SK-N-SH treated with all-trans-retinoic acid at 6 μM for 48 hours (cell line): ENCODE measurements at regions not wholly inside any gene's neighbourhood (a gene's known extent, or its start where the extent isn't known, plus 50 kb on each side); places are given as distances from the start of the nearest gene placed in this dataset.

Experiments used
- ATAC-seq: fragments of 200-7000 bp; cut with Tn5 transposase; 3 replicates; pipeline ENCODE4 v1.9.1; 2020; ENCODE audit warnings: mild to moderate bottlenecking, moderate library complexity
- ARNTL ChIP-seq: fragments of 450-650 bp; formaldehyde crosslinking; IDR thresholded peaks from 2 replicates; pipeline ENCODE4 v1.5.0; 2020; ENCODE audit warnings: low read depth, mild to moderate bottlenecking, moderate library complexity, borderline replicate concordance
- BACH2 ChIP-seq: fragments of 250-450 bp; sonication (Bioruptor Pico); IDR thresholded peaks from 2 replicates; pipeline ENCODE4 v1.9.0; 2021; ENCODE audit warnings: mild to moderate bottlenecking, borderline replicate concordance
- CSDC2 ChIP-seq: fragments of 250-450 bp; sonication (Bioruptor Pico); IDR thresholded peaks from 2 replicates; pipeline ENCODE4 v1.5.0; 2020; ENCODE audit warnings: mild to moderate bottlenecking, moderate library complexity
- CSRNP3 ChIP-seq: fragments of 250-450 bp; sonication (Bioruptor Pico); IDR thresholded peaks from 2 replicates; pipeline ENCODE4 v1.5.1; 2021; ENCODE audit warnings: mild to moderate bottlenecking, moderate library complexity
- ESRRG ChIP-seq: fragments of 250-450 bp; sonication (Bioruptor Pico); IDR thresholded peaks from 2 replicates; pipeline ENCODE4 v1.6.1; 2021; ENCODE audit warnings: mild to moderate bottlenecking
- GLIS3 ChIP-seq: fragments of 250-450 bp; sonication (Bioruptor Pico); IDR thresholded peaks from 2 replicates; pipeline ENCODE4 v1.5.0; 2020; ENCODE audit warnings: mild to moderate bottlenecking, moderate library complexity
- ISL1 ChIP-seq: fragments of 250-450 bp; sonication (Bioruptor Pico); IDR thresholded peaks from 2 replicates; pipeline ENCODE4 v2.1.2; 2022; ENCODE audit warnings: mild to moderate bottlenecking, moderate library complexity
- OSR1 ChIP-seq: fragments of 250-450 bp; sonication (Bioruptor Pico); IDR thresholded peaks from 2 replicates; pipeline ENCODE4 v1.8.0; 2022; ENCODE audit warnings: moderate library complexity, mild to moderate bottlenecking, inconsistent platforms
- PPARA ChIP-seq: fragments of 250-450 bp; sonication (Bioruptor Pico); IDR thresholded peaks from 2 replicates; pipeline ENCODE4 v1.5.0; 2020; ENCODE audit warnings: mild to moderate bottlenecking, borderline replicate concordance
- RARB ChIP-seq: fragments of 250-450 bp; sonication (Bioruptor Pico); IDR thresholded peaks from 2 replicates; pipeline ENCODE4 v1.8.0; 2021; ENCODE audit warnings: mild to moderate bottlenecking, moderate library complexity
- SNAI2 ChIP-seq: fragments of 250-450 bp; sonication (Bioruptor Pico); IDR thresholded peaks from 2 replicates; pipeline ENCODE4 v1.5.0; 2020; ENCODE audit warnings: mild to moderate bottlenecking, moderate library complexity
- TCF4 ChIP-seq: fragments of 250-450 bp; sonication (Bioruptor Pico); IDR thresholded peaks from 2 replicates; pipeline ENCODE4 v1.8.0; 2021; ENCODE audit warnings: mild to moderate bottlenecking, moderate library complexity, borderline replicate concordance
- TOX ChIP-seq: fragments of 250-450 bp; sonication (Bioruptor Pico); IDR thresholded peaks from 2 replicates; pipeline ENCODE4 v1.8.0; 2021; ENCODE audit warnings: mild to moderate bottlenecking, moderate library complexity, borderline replicate concordance
- ZC3H10 ChIP-seq: fragments of 250-450 bp; sonication (Bioruptor Pico); IDR thresholded peaks from 2 replicates; pipeline ENCODE4 v1.5.1; 2021; ENCODE audit warnings: mild to moderate bottlenecking, moderate library complexity
- ZNF565 ChIP-seq: fragments of 450-650 bp; formaldehyde crosslinking; conservative IDR thresholded peaks from 2 replicates; pipeline ENCODE4 v1.5.0; 2020; ENCODE audit warnings: low read depth, mild to moderate bottlenecking, moderate library complexity
- ZNF70 ChIP-seq: fragments of 450-650 bp; formaldehyde crosslinking; IDR thresholded peaks from 2 replicates; pipeline ENCODE4 v1.5.0; 2020; ENCODE audit warnings: mild to moderate bottlenecking, moderate library complexity
- ZNF8 ChIP-seq: fragments of 450-650 bp; formaldehyde crosslinking; IDR thresholded peaks from 2 replicates; pipeline ENCODE4 v1.5.0; 2020; ENCODE audit warnings: mild to moderate bottlenecking, moderate library complexity
- TF ChIP-seq, protein P1 (sequence below): fragments of 250-450 bp; sonication (Bioruptor Pico); IDR thresholded peaks from 2 replicates; pipeline ENCODE4 v1.5.0; 2020; ENCODE audit warnings: mild to moderate bottlenecking, moderate library complexity
- TF ChIP-seq, protein P2 (sequence below): fragments of 250-450 bp; sonication (Bioruptor Pico); IDR thresholded peaks from 2 replicates; pipeline ENCODE4 v1.8.0; 2020; ENCODE audit warnings: mild to moderate bottlenecking, moderate library complexity, borderline replicate concordance
- TF ChIP-seq, protein P3 (sequence below): fragments of 250-450 bp; sonication (Bioruptor Pico); IDR thresholded peaks from 2 replicates; pipeline ENCODE4 v1.8.0; 2021; ENCODE audit warnings: low read depth, mild to moderate bottlenecking, moderate library complexity, borderline replicate concordance
- TF ChIP-seq, protein P4 (sequence below): fragments of 250-450 bp; sonication (Bioruptor Pico); IDR thresholded peaks from 2 replicates; pipeline ENCODE4 v1.5.1; 2020; ENCODE audit warnings: low read depth, mild to moderate bottlenecking, moderate library complexity

DNA sequence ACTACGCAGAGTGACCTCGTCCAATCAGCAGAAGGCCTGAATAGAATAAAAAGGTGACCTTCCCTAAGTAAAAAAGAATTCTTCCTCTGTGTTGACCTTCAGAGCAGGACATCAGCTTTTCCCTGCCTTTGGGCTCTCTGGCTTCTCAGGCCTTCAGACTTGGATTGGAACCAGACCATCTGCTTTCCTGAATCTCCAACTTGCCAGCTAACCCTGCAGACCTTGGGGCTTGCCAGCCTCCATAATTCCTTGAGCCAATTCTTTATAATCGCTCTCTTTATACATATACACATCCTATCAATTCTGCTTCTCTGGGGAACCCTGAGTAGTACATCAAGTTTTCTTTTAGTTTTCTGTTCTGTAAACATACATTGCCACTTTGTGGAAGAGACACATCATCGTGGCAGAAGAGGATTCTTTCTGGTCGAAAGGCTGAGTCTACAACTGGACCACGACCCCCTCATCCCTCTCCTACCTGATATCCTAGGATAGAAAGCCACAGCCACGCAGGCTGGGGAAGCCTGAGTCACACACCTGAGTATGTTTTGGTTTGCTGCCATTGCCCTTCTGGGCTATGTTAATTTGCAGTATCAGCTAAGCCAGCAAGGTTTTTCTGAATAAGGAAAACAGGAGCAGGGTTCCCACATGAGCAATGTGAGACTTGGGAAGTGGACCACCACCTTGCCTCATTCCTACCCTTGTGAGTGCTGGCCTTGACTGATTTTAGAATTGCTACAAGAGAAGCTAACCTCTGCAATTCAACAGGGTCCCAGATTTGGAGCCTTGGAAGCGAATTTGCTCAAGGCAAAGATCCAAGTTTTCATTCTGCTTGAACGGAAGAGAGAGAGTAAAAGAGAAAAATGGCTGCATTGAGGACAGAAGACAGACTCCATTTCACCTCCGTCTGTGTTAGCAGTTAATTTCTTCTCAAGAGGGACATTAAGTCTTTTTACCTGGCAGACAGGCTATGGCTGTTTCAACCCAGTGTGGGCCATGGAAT is 445.2 kb upstream of the FZD8 start (continued):
- TF ChIP-seq, protein P1, sequence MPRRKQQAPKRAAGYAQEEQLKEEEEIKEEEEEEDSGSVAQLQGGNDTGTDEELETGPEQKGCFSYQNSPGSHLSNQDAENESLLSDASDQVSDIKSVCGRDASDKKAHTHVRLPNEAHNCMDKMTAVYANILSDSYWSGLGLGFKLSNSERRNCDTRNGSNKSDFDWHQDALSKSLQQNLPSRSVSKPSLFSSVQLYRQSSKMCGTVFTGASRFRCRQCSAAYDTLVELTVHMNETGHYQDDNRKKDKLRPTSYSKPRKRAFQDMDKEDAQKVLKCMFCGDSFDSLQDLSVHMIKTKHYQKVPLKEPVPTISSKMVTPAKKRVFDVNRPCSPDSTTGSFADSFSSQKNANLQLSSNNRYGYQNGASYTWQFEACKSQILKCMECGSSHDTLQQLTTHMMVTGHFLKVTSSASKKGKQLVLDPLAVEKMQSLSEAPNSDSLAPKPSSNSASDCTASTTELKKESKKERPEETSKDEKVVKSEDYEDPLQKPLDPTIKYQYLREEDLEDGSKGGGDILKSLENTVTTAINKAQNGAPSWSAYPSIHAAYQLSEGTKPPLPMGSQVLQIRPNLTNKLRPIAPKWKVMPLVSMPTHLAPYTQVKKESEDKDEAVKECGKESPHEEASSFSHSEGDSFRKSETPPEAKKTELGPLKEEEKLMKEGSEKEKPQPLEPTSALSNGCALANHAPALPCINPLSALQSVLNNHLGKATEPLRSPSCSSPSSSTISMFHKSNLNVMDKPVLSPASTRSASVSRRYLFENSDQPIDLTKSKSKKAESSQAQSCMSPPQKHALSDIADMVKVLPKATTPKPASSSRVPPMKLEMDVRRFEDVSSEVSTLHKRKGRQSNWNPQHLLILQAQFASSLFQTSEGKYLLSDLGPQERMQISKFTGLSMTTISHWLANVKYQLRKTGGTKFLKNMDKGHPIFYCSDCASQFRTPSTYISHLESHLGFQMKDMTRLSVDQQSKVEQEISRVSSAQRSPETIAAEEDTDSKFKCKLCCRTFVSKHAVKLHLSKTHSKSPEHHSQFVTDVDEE (CRISPR knock-in tag): no peak

- TF ChIP-seq ESRRG (CRISPR knock-in tag): no peak
- TF ChIP-seq ZNF70 (CRISPR knock-in tag): no peak
- TF ChIP-seq ZNF8 (CRISPR knock-in tag): no peak
- no peak for TF ChIP-seq RARB (CRISPR knock-in tag)
- no peak for TF ChIP-seq ISL1 (CRISPR knock-in tag)
- no peak for TF ChIP-seq ZC3H10 (CRISPR knock-in tag)
- TF ChIP-seq, protein P2, sequence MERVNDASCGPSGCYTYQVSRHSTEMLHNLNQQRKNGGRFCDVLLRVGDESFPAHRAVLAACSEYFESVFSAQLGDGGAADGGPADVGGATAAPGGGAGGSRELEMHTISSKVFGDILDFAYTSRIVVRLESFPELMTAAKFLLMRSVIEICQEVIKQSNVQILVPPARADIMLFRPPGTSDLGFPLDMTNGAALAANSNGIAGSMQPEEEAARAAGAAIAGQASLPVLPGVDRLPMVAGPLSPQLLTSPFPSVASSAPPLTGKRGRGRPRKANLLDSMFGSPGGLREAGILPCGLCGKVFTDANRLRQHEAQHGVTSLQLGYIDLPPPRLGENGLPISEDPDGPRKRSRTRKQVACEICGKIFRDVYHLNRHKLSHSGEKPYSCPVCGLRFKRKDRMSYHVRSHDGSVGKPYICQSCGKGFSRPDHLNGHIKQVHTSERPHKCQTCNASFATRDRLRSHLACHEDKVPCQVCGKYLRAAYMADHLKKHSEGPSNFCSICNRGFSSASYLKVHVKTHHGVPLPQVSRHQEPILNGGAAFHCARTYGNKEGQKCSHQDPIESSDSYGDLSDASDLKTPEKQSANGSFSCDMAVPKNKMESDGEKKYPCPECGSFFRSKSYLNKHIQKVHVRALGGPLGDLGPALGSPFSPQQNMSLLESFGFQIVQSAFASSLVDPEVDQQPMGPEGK: no peak
- no peak for TF ChIP-seq OSR1
- TF ChIP-seq, protein P1 (CRISPR knock-in tag): no peak
- no peak for TF ChIP-seq CSRNP3
- no peak for TF ChIP-seq CSDC2 (CRISPR knock-in tag)
- TF ChIP-seq ARNTL: no peak
- TF ChIP-seq, protein P3, sequence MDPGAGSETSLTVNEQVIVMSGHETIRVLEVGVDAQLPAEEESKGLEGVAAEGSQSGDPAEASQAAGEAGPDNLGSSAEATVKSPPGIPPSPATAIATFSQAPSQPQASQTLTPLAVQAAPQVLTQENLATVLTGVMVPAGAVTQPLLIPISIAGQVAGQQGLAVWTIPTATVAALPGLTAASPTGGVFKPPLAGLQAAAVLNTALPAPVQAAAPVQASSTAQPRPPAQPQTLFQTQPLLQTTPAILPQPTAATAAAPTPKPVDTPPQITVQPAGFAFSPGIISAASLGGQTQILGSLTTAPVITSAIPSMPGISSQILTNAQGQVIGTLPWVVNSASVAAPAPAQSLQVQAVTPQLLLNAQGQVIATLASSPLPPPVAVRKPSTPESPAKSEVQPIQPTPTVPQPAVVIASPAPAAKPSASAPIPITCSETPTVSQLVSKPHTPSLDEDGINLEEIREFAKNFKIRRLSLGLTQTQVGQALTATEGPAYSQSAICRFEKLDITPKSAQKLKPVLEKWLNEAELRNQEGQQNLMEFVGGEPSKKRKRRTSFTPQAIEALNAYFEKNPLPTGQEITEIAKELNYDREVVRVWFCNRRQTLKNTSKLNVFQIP: no peak
- TF ChIP-seq TOX (CRISPR knock-in tag): no peak
- TF ChIP-seq BACH2: no peak
- TF ChIP-seq TCF4 (CRISPR knock-in tag): no peak
- no peak for ATAC-seq
Measured at GRCh38 chr10:36075196-36075595, 433.1 kb upstream of the FZD8 start.

DNA sequence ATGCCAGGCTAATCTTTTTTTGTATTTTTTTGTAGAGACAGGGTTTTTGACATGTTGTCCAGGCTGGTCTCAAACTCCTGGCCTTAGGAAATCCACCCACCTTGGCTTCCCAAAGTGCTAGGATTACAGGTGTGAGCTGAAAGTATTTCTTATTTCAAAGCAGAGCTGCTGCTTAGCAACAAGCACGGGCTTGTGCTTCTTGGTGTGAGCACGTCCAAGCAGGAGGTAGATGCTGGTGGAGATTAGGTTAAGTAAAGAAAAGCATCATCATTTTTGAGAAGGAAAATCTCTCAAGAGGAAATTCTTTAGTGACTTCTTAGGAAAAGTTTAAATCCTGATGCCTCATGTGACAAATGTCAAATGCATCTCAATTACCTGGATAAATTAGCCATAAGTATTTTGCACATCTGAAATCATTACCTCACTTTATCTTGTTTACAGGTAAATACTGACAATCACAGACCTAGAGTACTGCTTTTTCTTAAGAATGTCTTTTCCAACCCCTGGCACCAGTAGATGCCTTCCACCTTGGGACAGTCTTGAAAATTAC is 431.8 kb upstream of the FZD8 start:
- no peak for ATAC-seq
- TF ChIP-seq PPARA: no peak
- TF ChIP-seq, protein P4, sequence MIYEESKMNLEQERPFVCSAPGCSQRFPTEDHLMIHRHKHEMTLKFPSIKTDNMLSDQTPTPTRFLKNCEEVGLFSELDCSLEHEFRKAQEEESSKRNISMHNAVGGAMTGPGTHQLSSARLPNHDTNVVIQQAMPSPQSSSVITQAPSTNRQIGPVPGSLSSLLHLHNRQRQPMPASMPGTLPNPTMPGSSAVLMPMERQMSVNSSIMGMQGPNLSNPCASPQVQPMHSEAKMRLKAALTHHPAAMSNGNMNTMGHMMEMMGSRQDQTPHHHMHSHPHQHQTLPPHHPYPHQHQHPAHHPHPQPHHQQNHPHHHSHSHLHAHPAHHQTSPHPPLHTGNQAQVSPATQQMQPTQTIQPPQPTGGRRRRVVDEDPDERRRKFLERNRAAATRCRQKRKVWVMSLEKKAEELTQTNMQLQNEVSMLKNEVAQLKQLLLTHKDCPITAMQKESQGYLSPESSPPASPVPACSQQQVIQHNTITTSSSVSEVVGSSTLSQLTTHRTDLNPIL (CRISPR knock-in tag): no peak
- no peak for TF ChIP-seq ZNF70 (CRISPR knock-in tag)
- TF ChIP-seq GLIS3 (CRISPR knock-in tag): no peak
- no peak for TF ChIP-seq ZNF8 (CRISPR knock-in tag)
- no peak for TF ChIP-seq ISL1 (CRISPR knock-in tag)
- no peak for TF ChIP-seq ESRRG (CRISPR knock-in tag)
- TF ChIP-seq, protein P3: no peak
- TF ChIP-seq SNAI2 (CRISPR knock-in tag): no peak
- TF ChIP-seq, protein P2: no peak
- no peak for TF ChIP-seq ZNF565 (CRISPR knock-in tag)
